Stimulated activated CD4-positive, alpha-beta T cell treated with anti-CD3 and anti-CD28 coated beads, TNF-alpha, amount 100 ng/mL, for 24 hours (primary cell): ENCODE measurements at regions not wholly inside any gene's neighbourhood (a gene's known extent, or its start where the extent isn't known, plus 50 kb on each side); places are given as distances from the start of the nearest gene placed in this dataset.
"Not testable (repeated sequence)": the region's sequence is repeated elsewhere in the genome, so short reads cannot be mapped to it uniquely, and the experiment has no call there.

ENCODE experiments used
- DNase-seq, 3 experiments: peaks; one replicate each; pipeline ENCODE4 v3.0.0-alpha.2; 2020; ENCODE audit warnings: low read depth in 3 of 3

- no peak for DNase-seq
Measured at GRCh38 chr9:73095425-73095824, 56.2 kb upstream of the ANXA1 start.

GRCh38 chr9:73093740-73094379 is 57.8 kb upstream of the ANXA1 start:
- no peak for DNase-seq

- no peak for DNase-seq
Measured at GRCh38 chr9:73093016-73093739, 58.5 kb upstream of the ANXA1 start.

- DNase-seq: no peak
Measured at GRCh38 chr9:73091909-73092308, 59.8 kb upstream of the ANXA1 start.

GRCh38 chr9:73090214-73090613 is 61.5 kb upstream of the ANXA1 start:
- DNase-seq: no peak

GRCh38 chr9:73089304-73089985 is 62.2 kb upstream of the ANXA1 start:
- no peak for DNase-seq

GRCh38 chr9:73087876-73088275 is 63.8 kb upstream of the ANXA1 start:
- not testable (repeated sequence) for DNase-seq

GRCh38 chr9:73083519-73083918 is 68.1 kb upstream of the ANXA1 start:
- DNase-seq: no peak

- no peak for DNase-seq
Measured at GRCh38 chr9:73081979-73082657, 69.5 kb upstream of the ANXA1 start.

- DNase-seq: no peak
Measured at GRCh38 chr9:73080110-73080694, 71.5 kb upstream of the ANXA1 start.

- DNase-seq: no peak
Measured at GRCh38 chr9:73079326-73079725, 72.3 kb upstream of the ANXA1 start.

GRCh38 chr9:73077625-73078030 is 74.0 kb upstream of the ANXA1 start:
- no peak for DNase-seq

- no peak for DNase-seq
Measured at GRCh38 chr9:73076970-73077369, 74.7 kb upstream of the ANXA1 start.

- DNase-seq: no peak
Measured at GRCh38 chr9:73074176-73074708, 77.4 kb upstream of the ANXA1 start.

- no peak for DNase-seq
Measured at GRCh38 chr9:73073337-73074175, 78.1 kb upstream of the ANXA1 start.

- DNase-seq: no peak
Measured at GRCh38 chr9:73067074-73067473, 84.6 kb upstream of the ANXA1 start.

- no peak for DNase-seq
Measured at GRCh38 chr9:73065439-73065838, 86.2 kb upstream of the ANXA1 start.

- DNase-seq: no peak
Measured at GRCh38 chr9:73064315-73064714, 87.3 kb upstream of the ANXA1 start.

- no peak for DNase-seq
Measured at GRCh38 chr9:73061146-73061545, 90.5 kb upstream of the ANXA1 start.

- no peak for DNase-seq
Measured at GRCh38 chr9:73059247-73059646, 92.4 kb upstream of the ANXA1 start.

- DNase-seq: no peak
Measured at GRCh38 chr9:73056245-73056644, 95.4 kb upstream of the ANXA1 start.
